Fibroblast of the conjunctiva (primary cell): ENCODE measurements at regions not wholly inside any gene's neighbourhood (a gene's known extent, or its start where the extent isn't known, plus 50 kb on each side); places are given as distances from the start of the nearest gene placed in this dataset.
A peak's percentile ranks its signal among the peaks of the same experiment; 100 is the strongest.
"Not testable (repeated sequence)": the region's sequence is repeated elsewhere in the genome, so short reads cannot be mapped to it uniquely, and the experiment has no call there.

ENCODE experiments used
- DNase-seq: peaks from one replicate; pipeline ENCODE4 v3.0.0-alpha.2; 2010; ENCODE audit warnings: low read depth

- no peak for DNase-seq
Observed at GRCh38 chr6:73943930-73944652, 248.1 kb downstream of the CD109 start.

GRCh38 chr6:73943411-73943810 lies 247.4 kb downstream of the CD109 start:
- no peak for DNase-seq

- DNase-seq: no peak
Observed at GRCh38 chr6:73942592-73943186, 246.7 kb downstream of the CD109 start.

- DNase-seq: no peak
Observed at GRCh38 chr6:73941892-73942291, 245.9 kb downstream of the CD109 start.

- no peak for DNase-seq
Observed at GRCh38 chr6:73937805-73938204, 241.8 kb downstream of the CD109 start.

- no peak for DNase-seq
Observed at GRCh38 chr6:73932866-73933265, 236.9 kb downstream of the CD109 start.

- DNase-seq: no peak
Observed at GRCh38 chr6:73929405-73929804, 233.4 kb downstream of the CD109 start.

- DNase-seq: no peak
Observed at GRCh38 chr6:73927421-73927820, 231.4 kb downstream of the CD109 start.

GRCh38 chr6:73925703-73926102 lies 229.7 kb downstream of the CD109 start:
- not testable (repeated sequence) for DNase-seq

- peak; percentile 39 for DNase-seq
Observed at GRCh38 chr6:73923905-73924485, 228.0 kb downstream of the CD109 start.

GRCh38 chr6:73903155-73903554 lies 207.2 kb downstream of the CD109 start:
- DNase-seq: no peak

- no peak for DNase-seq
Observed at GRCh38 chr6:73901986-73902385, 206.0 kb downstream of the CD109 start.

GRCh38 chr6:73901311-73901710 lies 205.3 kb downstream of the CD109 start:
- no peak for DNase-seq

GRCh38 chr6:73898599-73898998 lies 202.6 kb downstream of the CD109 start:
- DNase-seq: no peak

GRCh38 chr6:73893696-73894095 lies 197.7 kb downstream of the CD109 start:
- DNase-seq: no peak

GRCh38 chr6:73888050-73888449 lies 192.0 kb downstream of the CD109 start:
- no peak for DNase-seq

- no peak for DNase-seq
Observed at GRCh38 chr6:73885393-73885792, 189.4 kb downstream of the CD109 start.

GRCh38 chr6:73884540-73884939 lies 188.5 kb downstream of the CD109 start:
- no peak for DNase-seq

- DNase-seq: no peak
Observed at GRCh38 chr6:73879501-73880293, 183.7 kb downstream of the CD109 start.

GRCh38 chr6:73878403-73878802 lies 182.4 kb downstream of the CD109 start:
- no peak for DNase-seq
